ENCODE measurements at regions not wholly inside any gene's neighbourhood (a gene's known extent, or its start where the extent isn't known, plus 50 kb on each side); places are given as distances from the start of the nearest gene placed in this dataset.

- FAIRE-seq (no peak), ATAC-seq (no peak), DNase-seq (ENCODE audit: extremely low read depth in 1 of 4, low spot score in 3 of 4) (no peak)
- H3K79me2 ChIP-seq (ENCODE audit: control insufficient read depth, insufficient read depth, low read length) = no peaks in the 10 kb centered on the region
- no peaks in the 10 kb centered on the region for H3K4me1 ChIP-seq (replicated peaks in 1 of 2; ENCODE audit: control insufficient read depth in 2 of 2, insufficient read depth in 2 of 2, low read length in 2 of 2)
- H4K20me1 ChIP-seq (replicated peaks; ENCODE audit: control insufficient read depth, insufficient read depth, low read length) = no peaks in the 10 kb centered on the region
- no peak overlapping the region for H3K27ac ChIP-seq (ENCODE audit: extremely low read depth, low read depth, low read length)
- H3K36me3 ChIP-seq (ENCODE audit: control insufficient read depth, insufficient read depth, low read length) = no peaks in the 10 kb centered on the region
- no peak overlapping the region for H3K4me2 ChIP-seq (ENCODE audit: insufficient read depth, low read length)
- ChIA-PET CTCF (ENCODE audit: low intra/inter-chr PET ratio) (no interaction called here), POLR2A (no interaction called here)
- H3K9ac ChIP-seq (ENCODE audit: insufficient read depth in 1 of 2, low read depth in 2 of 2, low read length in 2 of 2) = no peak overlapping the region
- H2AFZ ChIP-seq (ENCODE audit: low read depth, low read length) = no peak overlapping the region
- BruUV-seq (replicated peaks) = no TSS peak
- in situ Hi-C loops (cut with MboI) = no loop called here
- H3K4me3 ChIP-seq = no peak overlapping the region
- no peaks in the 10 kb centered on the region for H3K27me3 ChIP-seq (ENCODE audit: control insufficient read depth in 2 of 2, insufficient read depth in 2 of 2, low read length in 2 of 2)
- intact Hi-C loops (cut with micrococcal nuclease) = no loop called here
- 0% methylated on average over 2 of the region's 2 CpGs for WGBS (ENCODE audit: insufficient coverage, low coverage, missing lambda C conversion rate)
- H3K9me1 ChIP-seq (ENCODE audit: control insufficient read depth, insufficient read depth, low read length) = no peaks in the 10 kb centered on the region
- H3K9me3 ChIP-seq (replicated peaks; ENCODE audit: control insufficient read depth, insufficient read depth, low read depth, low read length) = 0 out of 2 replicates have a peak, but pooled peaks cover 2% of the 10 kb centered on the region
- TF ChIP-seq PTBP1 (IDR thresholded peaks at IDR 0.05; ENCODE audit: low read depth, low read length) = no peak
- no peak for TF ChIP-seq SFPQ (IDR thresholded peaks at IDR 0.05; ENCODE audit: low read depth, low read length)
- TF ChIP-seq AFF1 (IDR thresholded peaks at IDR 0.05; ENCODE audit: low read depth in 1 of 2, partially characterized antibody in 2 of 2) = no peak
- no peak for TF ChIP-seq HMGN3 (IDR thresholded peaks at IDR 0.05; ENCODE audit: borderline replicate concordance, extremely low read depth, insufficient read length, low read depth, low read length)
- no peak for TF ChIP-seq HCFC1 (IDR thresholded peaks at IDR 0.05; ENCODE audit: low read depth, low read length)
- no peak for TF ChIP-seq ILF3 (IDR thresholded peaks at IDR 0.05; ENCODE audit: borderline replicate concordance)
- TF ChIP-seq GTF2E2 (tag; IDR thresholded peaks at IDR 0.05) = no peak
Measured at GRCh38 chr4:170243662-170244288, 154.0 kb upstream of the AADAT start.

All from K562 (cell line).